H9 (cell line): ENCODE measurements at regions not wholly inside any gene's neighbourhood (a gene's known extent, or its start where the extent isn't known, plus 50 kb on each side); places are given as distances from the start of the nearest gene placed in this dataset.

Source experiments
- DNase-seq: peaks from one replicate; pipeline ENCODE4 v3.0.0-alpha.2; 2017
- H2AFZ ChIP-seq: one replicate; pipeline ENCODE4 v1.6.1; 2013; ENCODE audit warnings: mild to moderate bottlenecking, low read length, control low read depth, moderate library complexity
- H2AK5ac ChIP-seq: 2 replicates; pipeline ENCODE4 v1.6.1; 2013; ENCODE audit warnings: low read length, control low read depth, mixed read lengths; ENCODE audit not compliant: insufficient read length
- H2BK120ac ChIP-seq: one replicate; pipeline ENCODE4 v1.6.1; 2013; ENCODE audit warnings: low read depth, mild to moderate bottlenecking, low read length, control low read depth, inconsistent platforms; ENCODE audit not compliant: poor library complexity, severe bottlenecking
- H2BK12ac ChIP-seq: 2 replicates; pipeline ENCODE4 v1.6.1; 2013; ENCODE audit warnings: low read length, control low read depth, mixed read lengths, low read depth; ENCODE audit not compliant: insufficient read length
- H2BK15ac ChIP-seq: 2 replicates; pipeline ENCODE4 v1.6.1; 2013; ENCODE audit warnings: low read depth, low read length, control low read depth
- H2BK20ac ChIP-seq: one replicate; pipeline ENCODE4 v1.6.1; 2013; ENCODE audit warnings: low read depth, mild to moderate bottlenecking, low read length, control low read depth, inconsistent platforms; ENCODE audit not compliant: poor library complexity, severe bottlenecking
- H2BK5ac ChIP-seq: 2 replicates; pipeline ENCODE4 v1.6.1; 2013; ENCODE audit warnings: low read length, control low read depth, mixed read lengths; ENCODE audit not compliant: insufficient read length
- H3K14ac ChIP-seq: 2 replicates; pipeline ENCODE4 v1.6.1; 2013; ENCODE audit warnings: low read length, control low read depth; ENCODE audit not compliant: insufficient read depth
- H3K18ac ChIP-seq: 2 replicates; pipeline ENCODE4 v1.6.1; 2013; ENCODE audit warnings: low read depth, mild to moderate bottlenecking, mixed read lengths, low read length, control low read depth; ENCODE audit not compliant: insufficient read length
- H3K23ac ChIP-seq: 2 replicates; pipeline ENCODE4 v1.6.1; 2013; ENCODE audit warnings: low read length, control low read depth, mixed read lengths, low read depth; ENCODE audit not compliant: insufficient read length
- H3K23me2 ChIP-seq: 2 replicates; pipeline ENCODE4 v1.6.1; 2013; ENCODE audit warnings: low read depth, mild to moderate bottlenecking, mixed read lengths, low read length, control low read depth; ENCODE audit not compliant: insufficient read length, poor library complexity, severe bottlenecking
- H3K27ac ChIP-seq: 2 replicates; pipeline ENCODE4 v1.5.1; 2013; ENCODE audit warnings: low read length, control low read depth, mixed read lengths, low read depth; ENCODE audit not compliant: insufficient read length
- H3K27me3 ChIP-seq: 2 replicates; pipeline ENCODE4 v1.6.1; 2013; ENCODE audit warnings: low read length, control low read depth, inconsistent platforms; ENCODE audit not compliant: insufficient read depth
- H3K4ac ChIP-seq: 2 replicates; pipeline ENCODE4 v1.6.1; 2013; ENCODE audit warnings: low read depth, mild to moderate bottlenecking, control low read depth, inconsistent platforms, low read length, moderate library complexity
- H3K4me1 ChIP-seq: 2 replicates; pipeline ENCODE4 v1.6.1; 2013; ENCODE audit warnings: low read length, control low read depth, inconsistent platforms; ENCODE audit not compliant: insufficient read depth
- H3K4me2 ChIP-seq: 2 replicates; pipeline ENCODE4 v1.6.1; 2013; ENCODE audit warnings: low read length, control low read depth, mixed read lengths; ENCODE audit not compliant: insufficient read length, insufficient read depth
- H3K56ac ChIP-seq: 2 replicates; pipeline ENCODE4 v1.6.1; 2013; ENCODE audit warnings: low read depth, mild to moderate bottlenecking, mixed read lengths, low read length, control low read depth; ENCODE audit not compliant: insufficient read length
- H3K79me1 ChIP-seq: 2 replicates; pipeline ENCODE4 v1.6.1; 2013; ENCODE audit warnings: low read depth, mild to moderate bottlenecking, moderate library complexity, low read length, control low read depth, inconsistent platforms; ENCODE audit not compliant: insufficient read depth, poor library complexity, severe bottlenecking
- H3K79me2 ChIP-seq: 2 replicates; pipeline ENCODE4 v1.6.1; 2013; ENCODE audit warnings: low read length, control low read depth, inconsistent platforms; ENCODE audit not compliant: insufficient read depth
- H3K9ac ChIP-seq: 2 replicates; pipeline ENCODE4 v1.6.1; 2013; ENCODE audit warnings: low read length, control low read depth, mixed read lengths; ENCODE audit not compliant: insufficient read length; ENCODE audit errors: extremely low read depth
- H3K9me3 ChIP-seq: one replicate; pipeline ENCODE4 v1.6.1; 2013; ENCODE audit warnings: low read depth, low read length, inconsistent platforms; ENCODE audit not compliant: control insufficient read depth
- H3T11ph ChIP-seq: one replicate; pipeline ENCODE4 v1.6.1; 2013; ENCODE audit warnings: mild to moderate bottlenecking, low read length, control low read depth, inconsistent platforms
- H4K20me1 ChIP-seq: one replicate; pipeline ENCODE4 v1.6.1; 2013; ENCODE audit not compliant: control insufficient read depth, insufficient read length, insufficient read depth
- H4K5ac ChIP-seq: 2 replicates; pipeline ENCODE4 v1.6.1; 2013; ENCODE audit warnings: low read depth, mild to moderate bottlenecking, mixed read lengths, low read length, control low read depth; ENCODE audit not compliant: insufficient read length
- H4K8ac ChIP-seq: replicated peaks from 2 replicates; pipeline ENCODE4 v1.6.1; 2013; ENCODE audit warnings: low read length, control low read depth, mixed read lengths, low read depth; ENCODE audit not compliant: insufficient read length
- H4K91ac ChIP-seq: 2 replicates; pipeline ENCODE4 v1.6.1; 2013; ENCODE audit warnings: low read depth, mild to moderate bottlenecking, moderate library complexity, mixed read lengths, low read length, control low read depth; ENCODE audit not compliant: insufficient read length
- H3K27ac Mint-ChIP-seq, 3 experiments: 2 replicates in 2 of 3; 3 replicates in 1 of 3; pipeline ENCODE4 v1.8.0; 2020 to 2021; ENCODE audit warnings: mixed read lengths in 3 of 3, mild to moderate bottlenecking in 1 of 3, moderate library complexity in 1 of 3
- H3K27me3 Mint-ChIP-seq: 2 replicates; pipeline ENCODE4 v1.8.0; 2021; ENCODE audit warnings: low read depth, mild to moderate bottlenecking, moderate library complexity, mixed read lengths
- H3K36me3 Mint-ChIP-seq, 3 experiments: 2 replicates in 2 of 3; 3 replicates in 1 of 3; pipeline ENCODE4 v1.8.0; 2020 to 2021; ENCODE audit warnings: low read depth in 3 of 3, mixed read lengths in 3 of 3; ENCODE audit not compliant: insufficient read depth in 1 of 3
- H3K4me1 Mint-ChIP-seq, 2 experiments: 2 replicates each; pipeline ENCODE4 v1.8.0; 2020; ENCODE audit warnings: mixed read lengths in 2 of 2
- H3K4me3 Mint-ChIP-seq, 2 experiments: 2 replicates in 1 of 2; 3 replicates in 1 of 2; pipeline ENCODE4 v1.8.0; 2020 to 2021; ENCODE audit warnings: mild to moderate bottlenecking in 2 of 2, mixed read lengths in 2 of 2, moderate library complexity in 1 of 2
- H3K9me3 Mint-ChIP-seq, 2 experiments: 2 replicates in 1 of 2; 3 replicates in 1 of 2; pipeline ENCODE4 v1.8.0; 2020; ENCODE audit warnings: mild to moderate bottlenecking in 2 of 2, mixed read lengths in 2 of 2, moderate library complexity in 1 of 2
- CTCF ChIP-seq: fragments of 200-600 bp; sonication (generic); conservative IDR thresholded peaks from 3 replicates; pipeline ENCODE4 v1.8.0; 2021; ENCODE audit warnings: antibody characterized with exemption, mild to moderate bottlenecking
- WGBS: extraction: QIAGEN DNeasy Blood & Tissue Kit; methylation state at CpG from one replicate; pipeline ENCODE4 v1.1.7; 2013; ENCODE audit warnings: missing lambda C conversion rate, low lambda C conversion rate, mixed read lengths; ENCODE audit not compliant: insufficient read length; ENCODE audit errors: extremely low coverage; 5-methylcytosine and 5-hydroxymethylcytosine counted together

GRCh38 chr2:20120569-20121416 is 69.4 kb upstream of the LAPTM4A start:
- H3K4me1 Mint-ChIP-seq, result no peaks in the 10 kb centered on the region
- Histone ChIP-seq H3K14ac (no peak overlapping the region), H3K18ac (no peak overlapping the region), H3K79me1 (no peaks in the 10 kb centered on the region), H4K20me1 (no peaks in the 10 kb centered on the region), H3K56ac (no peak overlapping the region), H4K91ac (no peak overlapping the region), H2BK12ac (no peak overlapping the region), H2BK120ac (no peak overlapping the region), H3K79me2 (no peaks in the 10 kb centered on the region), H3T11ph (no peak overlapping the region), H3K4me2 (no peak overlapping the region), H2AK5ac (no peak overlapping the region), H2AFZ (no peak overlapping the region), H2BK15ac (no peak overlapping the region), H3K4ac (no peak overlapping the region), H3K9ac (no peak overlapping the region), H3K23ac (no peak overlapping the region), H4K8ac (no peak overlapping the region), H3K23me2 (no peaks in the 10 kb centered on the region), H3K27me3 (no peaks in the 10 kb centered on the region), H2BK20ac (no peak overlapping the region), H3K9me3 (no peaks in the 10 kb centered on the region), H3K27ac (no peak overlapping the region), H3K4me1 (no peaks in the 10 kb centered on the region), H4K5ac (no peak overlapping the region), H2BK5ac (no peak overlapping the region)
- H3K4me3 Mint-ChIP-seq, result no peak overlapping the region
- no peak overlapping the region for H3K27ac Mint-ChIP-seq
- peaks cover 0 to 2% of the 10 kb centered on the region in 2 experiments; a peak in 1 of 5 replicates for H3K9me3 Mint-ChIP-seq
- H3K27me3 Mint-ChIP-seq, result no peaks in the 10 kb centered on the region; the same call in none of the 2 replicates
- no CpG with 5 or more reads among the region's 10 CpGs for WGBS
- H3K36me3 Mint-ChIP-seq, result no peaks in the 10 kb centered on the region
- TF ChIP-seq CTCF, result no peak
- DNase-seq, result no peak
